BE2C (cell line): ENCODE measurements at regions not wholly inside any gene's neighbourhood (a gene's known extent, or its start where the extent isn't known, plus 50 kb on each side); places are given as distances from the start of the nearest gene placed in this dataset.

Experiments used
- DNase-seq: peaks from one replicate; pipeline ENCODE4 v3.0.0-alpha.2; 2020
- H3K27me3 ChIP-seq: fragments of 250-450 bp; sonication (Bioruptor Pico); 2 replicates; pipeline ENCODE4 v1.5.1; 2020; ENCODE audit warnings: mild to moderate bottlenecking
- H3K36me3 ChIP-seq: fragments of 250-450 bp; sonication (Bioruptor Pico); 2 replicates; pipeline ENCODE4 v1.5.1; 2020; ENCODE audit warnings: mild to moderate bottlenecking
- H3K4me1 ChIP-seq: fragments of 250-450 bp; sonication (Bioruptor Pico); 2 replicates; pipeline ENCODE4 v1.5.1; 2020
- H3K4me3 ChIP-seq: 2 replicates; pipeline ENCODE4 v1.5.1; 2011; ENCODE audit warnings: low read depth, low read length
- H3K9me3 ChIP-seq: fragments of 250-450 bp; sonication (Bioruptor Pico); 2 replicates; pipeline ENCODE4 v1.5.1; 2020
- CTCF ChIP-seq: IDR thresholded peaks from 2 replicates; pipeline ENCODE4 v1.5.1; 2012; ENCODE audit warnings: mild to moderate bottlenecking, low read depth, low read length

DNA sequence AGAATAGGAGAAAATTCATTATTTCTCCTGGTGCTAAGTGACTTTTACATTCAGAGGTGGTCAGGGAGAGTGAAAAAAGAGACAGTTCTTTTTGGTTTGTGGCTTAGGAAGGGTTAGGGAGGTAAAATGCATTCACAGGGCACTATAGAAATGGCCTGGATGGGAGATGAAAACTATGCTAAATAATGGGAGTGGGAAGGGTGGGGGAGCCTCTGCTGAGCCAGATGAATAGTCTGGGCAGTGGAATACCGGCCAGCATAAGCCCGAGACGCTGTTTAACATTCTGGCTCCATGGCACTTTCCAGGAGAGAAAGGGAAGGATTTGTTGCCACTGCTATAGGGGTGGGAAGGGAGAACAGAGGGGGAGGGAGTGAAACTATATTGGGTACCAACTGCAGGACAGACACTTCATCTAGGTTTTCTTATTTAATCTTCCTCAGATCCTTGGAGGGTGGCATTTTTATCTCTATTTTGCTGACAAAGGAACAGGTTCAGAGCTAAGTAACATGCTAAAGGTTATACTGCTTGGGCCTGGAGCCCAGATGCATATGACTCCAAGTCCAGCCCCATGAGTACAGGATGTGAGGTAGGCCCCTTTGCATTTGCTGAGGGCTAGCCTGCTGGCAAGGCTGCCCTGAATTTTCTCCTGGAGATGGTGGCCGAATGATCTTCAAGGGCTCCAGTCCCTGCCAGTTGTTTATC lies 372.4 kb downstream of the CCSER2 start:
- H3K4me3 ChIP-seq: no peak overlapping the region
- H3K4me1 ChIP-seq: no peaks in the 10 kb centered on the region
- no peak for TF ChIP-seq CTCF
- DNase-seq: no peak
- H3K27me3 ChIP-seq: no peaks in the 10 kb centered on the region
- H3K36me3 ChIP-seq: no peaks in the 10 kb centered on the region
- H3K9me3 ChIP-seq: no peaks in the 10 kb centered on the region

GRCh38 chr10:84701370-84701720 lies 373.0 kb downstream of the CCSER2 start:
- no peaks in the 10 kb centered on the region for H3K36me3 ChIP-seq
- H3K27me3 ChIP-seq: no peaks in the 10 kb centered on the region
- no peak for DNase-seq
- no peaks in the 10 kb centered on the region for H3K4me1 ChIP-seq
- H3K4me3 ChIP-seq: no peak overlapping the region
- no peaks in the 10 kb centered on the region for H3K9me3 ChIP-seq
- TF ChIP-seq CTCF: no peak

DNA sequence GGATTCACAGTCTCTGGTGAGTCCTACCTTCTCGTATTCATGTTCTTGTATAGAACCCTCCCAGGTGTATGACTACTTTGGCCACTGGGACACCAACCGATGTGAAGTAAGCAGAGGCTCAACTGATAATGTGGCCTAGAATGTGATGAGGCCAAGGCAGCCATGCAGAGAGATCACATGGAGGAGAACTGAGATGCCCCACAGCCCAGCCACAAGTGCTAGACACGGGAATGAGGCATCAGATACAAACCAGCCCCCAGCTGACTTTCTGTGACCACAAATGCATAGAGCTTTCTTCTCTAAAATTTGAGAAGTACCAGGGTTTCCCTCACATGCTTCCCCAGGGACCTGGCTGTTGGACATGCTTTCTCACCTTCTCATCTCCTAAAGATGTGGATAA lies 375.7 kb downstream of the CCSER2 start:
- Histone ChIP-seq H3K4me1 (no peaks in the 10 kb centered on the region), H3K9me3 (no peaks in the 10 kb centered on the region), H3K4me3 (no peak overlapping the region), H3K36me3 (no peaks in the 10 kb centered on the region), H3K27me3 (no peaks in the 10 kb centered on the region)
- no peak for TF ChIP-seq CTCF
- DNase-seq: no peak

DNA sequence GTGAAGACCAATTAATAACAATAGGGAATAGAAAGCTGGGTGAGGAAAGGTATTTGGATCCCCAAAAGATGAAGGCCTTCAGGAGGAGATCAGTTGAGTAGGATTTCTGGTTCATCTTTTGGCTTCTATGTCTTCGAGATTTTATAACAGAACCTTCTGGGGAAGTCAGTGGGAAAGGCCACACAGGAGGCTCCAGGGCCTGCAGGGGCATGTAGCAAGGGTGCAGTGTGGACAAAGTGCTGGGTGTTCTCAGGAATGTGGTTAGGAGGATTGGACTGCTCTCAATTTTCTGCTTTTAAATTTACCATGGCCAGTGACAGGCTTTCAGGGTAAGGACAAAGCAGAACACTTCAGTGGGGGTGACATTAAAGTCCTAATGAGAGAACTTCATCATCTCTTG lies 378.0 kb downstream of the CCSER2 start:
- H3K4me1 ChIP-seq: no peaks in the 10 kb centered on the region
- no peak for TF ChIP-seq CTCF
- no peaks in the 10 kb centered on the region for H3K36me3 ChIP-seq
- peaks cover 11% of the 10 kb centered on the region for H3K27me3 ChIP-seq
- H3K9me3 ChIP-seq: no peaks in the 10 kb centered on the region
- no peak for DNase-seq
- H3K4me3 ChIP-seq: no peak overlapping the region

- TF ChIP-seq CTCF: no peak
- Histone ChIP-seq H3K9me3 (no peaks in the 10 kb centered on the region), H3K4me3 (no peak overlapping the region), H3K4me1 (no peaks in the 10 kb centered on the region), H3K36me3 (no peaks in the 10 kb centered on the region), H3K27me3 (peaks cover 11% of the 10 kb centered on the region)
- no peak for DNase-seq
These were observed 378.5 kb downstream of the CCSER2 start for GRCh38 chr10:84706875-84707274.

GRCh38 chr10:84715911-84716310 lies 387.5 kb downstream of the CCSER2 start:
- TF ChIP-seq CTCF: peak; percentile 87
- Histone ChIP-seq H3K36me3 (no peaks in the 10 kb centered on the region), H3K27me3 (0 out of 2 replicates have a peak, but pooled peaks cover 2% of the 10 kb centered on the region), H3K4me3 (no peak overlapping the region), H3K4me1 (no peaks in the 10 kb centered on the region), H3K9me3 (no peaks in the 10 kb centered on the region)
- DNase-seq: peak; percentile 55
